ENCODE measurements at regions not wholly inside any gene's neighbourhood (a gene's known extent, or its start where the extent isn't known, plus 50 kb on each side); places are given as distances from the start of the nearest gene placed in this dataset.

DNA sequence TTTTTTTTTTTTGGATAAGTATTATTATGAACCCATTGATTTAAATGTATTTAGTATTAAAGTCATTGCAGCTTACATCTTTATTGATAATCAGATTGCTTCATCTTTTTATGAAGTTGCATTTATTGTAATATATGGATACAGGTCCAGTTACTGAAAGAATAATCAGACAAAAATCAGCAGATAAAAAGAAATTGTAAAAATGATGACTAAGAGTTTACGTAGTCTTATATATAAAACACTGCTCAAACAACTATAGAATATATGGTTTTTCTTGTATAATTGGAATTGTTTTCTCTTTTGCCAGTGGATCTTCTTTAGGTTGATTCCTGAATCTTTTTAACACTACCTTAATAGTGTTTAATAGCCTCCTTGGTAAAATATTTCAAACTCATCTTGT is 378.3 kb downstream of the DUSP6 start:
- TF ChIP-seq, protein P1, sequence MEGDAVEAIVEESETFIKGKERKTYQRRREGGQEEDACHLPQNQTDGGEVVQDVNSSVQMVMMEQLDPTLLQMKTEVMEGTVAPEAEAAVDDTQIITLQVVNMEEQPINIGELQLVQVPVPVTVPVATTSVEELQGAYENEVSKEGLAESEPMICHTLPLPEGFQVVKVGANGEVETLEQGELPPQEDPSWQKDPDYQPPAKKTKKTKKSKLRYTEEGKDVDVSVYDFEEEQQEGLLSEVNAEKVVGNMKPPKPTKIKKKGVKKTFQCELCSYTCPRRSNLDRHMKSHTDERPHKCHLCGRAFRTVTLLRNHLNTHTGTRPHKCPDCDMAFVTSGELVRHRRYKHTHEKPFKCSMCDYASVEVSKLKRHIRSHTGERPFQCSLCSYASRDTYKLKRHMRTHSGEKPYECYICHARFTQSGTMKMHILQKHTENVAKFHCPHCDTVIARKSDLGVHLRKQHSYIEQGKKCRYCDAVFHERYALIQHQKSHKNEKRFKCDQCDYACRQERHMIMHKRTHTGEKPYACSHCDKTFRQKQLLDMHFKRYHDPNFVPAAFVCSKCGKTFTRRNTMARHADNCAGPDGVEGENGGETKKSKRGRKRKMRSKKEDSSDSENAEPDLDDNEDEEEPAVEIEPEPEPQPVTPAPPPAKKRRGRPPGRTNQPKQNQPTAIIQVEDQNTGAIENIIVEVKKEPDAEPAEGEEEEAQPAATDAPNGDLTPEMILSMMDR (conservative IDR thresholded peaks at IDR 0.05 in 1 of 2, IDR thresholded peaks at IDR 0.05 in 1 of 2; ENCODE audit: extremely low read depth in 1 of 2, insufficient read depth in 1 of 2, low read depth in 1 of 2, low read length in 2 of 2), result no peak
- TF ChIP-seq EZH2 (IDR thresholded peaks at IDR 0.05; ENCODE audit: borderline replicate concordance, low read length), result no peak

All from mammary epithelial cell (primary cell).